ENCODE measurements at regions not wholly inside any gene's neighbourhood (a gene's known extent, or its start where the extent isn't known, plus 50 kb on each side); places are given as distances from the start of the nearest gene placed in this dataset.

DNA sequence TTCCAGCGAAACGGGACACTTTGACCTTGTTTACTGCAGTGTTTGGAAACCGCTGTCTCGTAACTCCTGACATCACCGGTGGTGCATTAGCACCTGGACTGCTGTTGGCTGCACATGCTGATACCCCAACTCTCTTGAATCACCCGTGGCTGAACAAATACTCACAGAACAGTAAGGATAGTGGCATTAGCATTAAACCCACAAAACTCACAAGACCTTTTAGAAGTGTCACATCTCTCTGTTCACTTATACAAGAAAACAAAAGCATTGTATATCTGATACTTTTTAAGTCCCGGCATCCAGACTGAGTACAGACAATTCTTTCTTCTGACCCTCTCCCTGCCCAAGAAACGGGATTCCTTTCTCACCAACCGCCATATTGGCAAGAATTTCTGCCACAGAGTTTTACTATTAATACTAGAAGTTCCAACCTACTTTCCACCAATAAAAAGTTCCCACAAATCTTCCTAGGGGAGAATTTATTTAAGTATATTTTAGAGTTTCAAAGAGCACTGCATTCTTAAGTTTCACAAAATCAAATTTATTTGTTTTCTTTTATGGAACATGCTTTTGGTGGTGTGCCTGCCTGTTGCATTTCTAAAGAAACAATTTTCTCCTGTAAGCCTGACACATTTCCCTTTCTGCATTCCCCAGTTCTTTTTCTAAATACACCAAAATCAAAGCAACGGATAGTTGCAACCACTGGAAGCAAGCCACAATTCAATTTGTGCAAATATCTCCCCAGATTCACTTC is 208.4 kb upstream of the KLF14 start:
- H3K4me1 ChIP-seq (ENCODE audit: control insufficient read depth, insufficient read depth, low read length): peaks cover 5% of the 10 kb centered on the region
- no peak overlapping the region for H3K4me3 ChIP-seq (ENCODE audit: low read depth, low read length)
- H3K27me3 ChIP-seq (ENCODE audit: control insufficient read depth, insufficient read depth, low read length): no peaks in the 10 kb centered on the region
- no peaks in the 10 kb centered on the region for H3K36me3 ChIP-seq (ENCODE audit: control insufficient read depth, insufficient read depth, low read length)
- no peaks in the 10 kb centered on the region for H3K9me3 ChIP-seq (ENCODE audit: control insufficient read depth, insufficient read depth, low read length)
- H3K9ac ChIP-seq (ENCODE audit: low read depth, low read length): no peak overlapping the region

DNA sequence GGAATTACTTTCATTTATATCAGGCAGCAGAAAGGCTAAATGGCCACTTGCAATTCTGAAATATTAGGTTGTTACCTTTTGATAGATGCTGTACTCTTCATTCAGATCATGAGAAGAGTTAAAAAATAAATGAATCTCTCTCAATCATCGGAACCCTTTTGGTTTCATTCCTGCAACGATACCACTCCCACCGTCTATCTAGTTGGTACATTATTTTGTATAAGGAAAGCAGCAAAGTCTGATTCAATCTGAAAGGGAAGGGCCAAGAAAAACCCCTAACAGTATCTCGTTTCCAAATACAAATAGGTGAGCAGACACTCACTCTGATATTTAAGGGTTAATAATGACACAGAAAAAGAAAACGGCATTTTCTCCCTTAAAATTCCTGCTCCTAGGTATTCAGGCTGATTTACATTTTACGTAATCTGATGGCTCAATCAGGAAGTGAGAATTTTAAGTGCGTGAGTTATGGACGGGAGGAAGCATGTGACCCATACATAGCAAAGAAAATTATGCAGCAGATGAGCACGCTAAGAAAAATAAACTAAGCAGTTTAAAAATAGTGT is 209.4 kb upstream of the KLF14 start:
- Histone ChIP-seq H3K9me3 (ENCODE audit: control insufficient read depth, insufficient read depth, low read length) (no peaks in the 10 kb centered on the region), H3K4me3 (ENCODE audit: low read depth, low read length) (no peak overlapping the region), H3K36me3 (ENCODE audit: control insufficient read depth, insufficient read depth, low read length) (no peaks in the 10 kb centered on the region), H3K4me1 (ENCODE audit: control insufficient read depth, insufficient read depth, low read length) (peaks cover 5% of the 10 kb centered on the region), H3K27me3 (ENCODE audit: control insufficient read depth, insufficient read depth, low read length) (no peaks in the 10 kb centered on the region), H3K9ac (ENCODE audit: low read depth, low read length) (no peak overlapping the region)

DNA sequence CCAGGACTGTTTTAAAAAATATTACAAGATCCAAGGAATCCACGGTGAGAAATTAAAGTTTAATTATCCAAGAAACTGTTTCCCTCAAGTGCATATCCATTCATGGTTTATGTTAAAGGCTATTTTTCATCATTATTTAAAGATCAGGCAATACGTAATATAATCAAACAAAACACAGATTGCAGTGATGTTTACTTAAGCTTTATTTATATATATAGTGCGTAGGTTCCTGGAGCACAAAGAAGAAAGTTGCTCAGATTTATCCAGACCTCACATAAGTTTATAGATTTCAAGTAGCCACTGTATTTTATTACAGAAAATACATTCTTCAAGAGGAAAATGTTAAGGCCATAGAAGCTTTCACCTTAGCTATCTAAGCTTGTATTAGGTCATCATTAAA is 210.0 kb upstream of the KLF14 start:
- Histone ChIP-seq H3K4me1 (ENCODE audit: control insufficient read depth, insufficient read depth, low read length) (peaks cover 5% of the 10 kb centered on the region), H3K4me3 (ENCODE audit: low read depth, low read length) (no peak overlapping the region), H3K9ac (ENCODE audit: low read depth, low read length) (no peak overlapping the region), H3K27me3 (ENCODE audit: control insufficient read depth, insufficient read depth, low read length) (no peaks in the 10 kb centered on the region), H3K9me3 (ENCODE audit: control insufficient read depth, insufficient read depth, low read length) (no peaks in the 10 kb centered on the region), H3K36me3 (ENCODE audit: control insufficient read depth, insufficient read depth, low read length) (no peaks in the 10 kb centered on the region)

DNA sequence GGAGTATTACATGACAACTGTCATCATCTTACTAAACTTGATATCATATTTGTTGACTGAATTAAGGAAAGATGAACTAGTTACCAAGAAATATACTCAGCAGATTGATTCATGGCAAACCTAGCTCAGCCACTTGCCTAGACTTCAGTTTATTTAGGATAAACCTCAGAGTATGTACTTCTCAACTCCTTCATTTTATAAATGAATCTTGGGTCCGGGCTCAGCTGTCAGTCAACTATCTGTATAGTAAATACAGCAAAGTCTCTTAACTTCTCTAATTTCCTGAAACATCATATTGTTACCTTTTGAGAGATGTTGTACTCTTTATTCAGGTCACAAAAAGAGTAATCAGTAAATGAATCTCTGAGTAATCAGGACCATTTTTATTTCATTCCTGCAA is 211.0 kb upstream of the KLF14 start:
- Histone ChIP-seq H3K4me1 (ENCODE audit: control insufficient read depth, insufficient read depth, low read length) (peaks cover 5% of the 10 kb centered on the region), H3K36me3 (ENCODE audit: control insufficient read depth, insufficient read depth, low read length) (no peaks in the 10 kb centered on the region), H3K9me3 (ENCODE audit: control insufficient read depth, insufficient read depth, low read length) (no peaks in the 10 kb centered on the region), H3K27me3 (ENCODE audit: control insufficient read depth, insufficient read depth, low read length) (no peaks in the 10 kb centered on the region), H3K4me3 (ENCODE audit: low read depth, low read length) (no peak overlapping the region), H3K9ac (ENCODE audit: low read depth, low read length) (no peak overlapping the region)

DNA sequence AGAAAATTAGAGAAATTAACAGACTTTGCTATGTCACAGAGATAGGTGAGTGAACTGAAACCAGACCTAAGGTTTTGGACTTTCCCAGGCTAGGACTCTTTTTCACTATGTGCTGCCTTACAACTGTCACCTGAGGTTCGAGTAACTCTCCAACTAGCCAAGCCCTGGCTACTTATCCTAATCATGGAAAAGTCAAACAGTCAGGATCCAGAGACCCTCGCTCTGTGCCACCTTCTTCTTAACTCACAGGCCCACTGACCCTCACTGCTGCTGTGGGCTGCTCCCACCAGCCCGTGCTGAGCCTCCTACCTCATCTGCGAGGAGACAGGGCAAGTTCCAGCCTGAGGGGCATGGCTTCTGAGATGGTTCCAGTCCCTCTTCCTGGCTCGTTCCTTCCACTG is 211.4 kb upstream of the KLF14 start:
- H3K36me3 ChIP-seq (ENCODE audit: control insufficient read depth, insufficient read depth, low read length): no peaks in the 10 kb centered on the region
- peaks cover 4% of the 10 kb centered on the region for H3K4me1 ChIP-seq (ENCODE audit: control insufficient read depth, insufficient read depth, low read length)
- no peak overlapping the region for H3K4me3 ChIP-seq (ENCODE audit: low read depth, low read length)
- no peaks in the 10 kb centered on the region for H3K27me3 ChIP-seq (ENCODE audit: control insufficient read depth, insufficient read depth, low read length)
- no peak overlapping the region for H3K9ac ChIP-seq (ENCODE audit: low read depth, low read length)
- no peaks in the 10 kb centered on the region for H3K9me3 ChIP-seq (ENCODE audit: control insufficient read depth, insufficient read depth, low read length)

DNA sequence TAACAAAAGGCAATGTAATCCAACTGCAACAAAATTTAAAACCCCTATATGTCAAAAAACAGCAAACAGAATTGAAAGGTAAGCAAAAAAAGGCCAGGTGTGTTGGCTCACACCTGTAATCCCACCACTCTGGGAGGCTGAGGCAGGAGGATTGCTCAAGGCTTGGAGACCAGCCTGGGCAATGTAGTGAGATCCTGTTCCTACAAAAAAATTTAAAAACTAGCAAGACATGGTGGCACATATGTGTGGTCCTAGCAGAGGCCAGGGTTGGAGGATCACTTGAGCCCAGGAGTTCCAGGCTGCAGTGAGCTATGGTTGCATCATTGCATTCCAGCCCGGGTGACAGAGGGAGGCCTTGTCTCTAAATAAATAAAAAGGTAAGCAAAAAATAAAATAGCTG is 212.1 kb upstream of the KLF14 start:
- Histone ChIP-seq H3K36me3 (ENCODE audit: control insufficient read depth, insufficient read depth, low read length) (no peaks in the 10 kb centered on the region), H3K4me1 (ENCODE audit: control insufficient read depth, insufficient read depth, low read length) (no peaks in the 10 kb centered on the region), H3K9me3 (ENCODE audit: control insufficient read depth, insufficient read depth, low read length) (no peaks in the 10 kb centered on the region), H3K9ac (ENCODE audit: low read depth, low read length) (no peak overlapping the region), H3K27me3 (ENCODE audit: control insufficient read depth, insufficient read depth, low read length) (no peaks in the 10 kb centered on the region), H3K4me3 (ENCODE audit: low read depth, low read length) (no peak overlapping the region)

DNA sequence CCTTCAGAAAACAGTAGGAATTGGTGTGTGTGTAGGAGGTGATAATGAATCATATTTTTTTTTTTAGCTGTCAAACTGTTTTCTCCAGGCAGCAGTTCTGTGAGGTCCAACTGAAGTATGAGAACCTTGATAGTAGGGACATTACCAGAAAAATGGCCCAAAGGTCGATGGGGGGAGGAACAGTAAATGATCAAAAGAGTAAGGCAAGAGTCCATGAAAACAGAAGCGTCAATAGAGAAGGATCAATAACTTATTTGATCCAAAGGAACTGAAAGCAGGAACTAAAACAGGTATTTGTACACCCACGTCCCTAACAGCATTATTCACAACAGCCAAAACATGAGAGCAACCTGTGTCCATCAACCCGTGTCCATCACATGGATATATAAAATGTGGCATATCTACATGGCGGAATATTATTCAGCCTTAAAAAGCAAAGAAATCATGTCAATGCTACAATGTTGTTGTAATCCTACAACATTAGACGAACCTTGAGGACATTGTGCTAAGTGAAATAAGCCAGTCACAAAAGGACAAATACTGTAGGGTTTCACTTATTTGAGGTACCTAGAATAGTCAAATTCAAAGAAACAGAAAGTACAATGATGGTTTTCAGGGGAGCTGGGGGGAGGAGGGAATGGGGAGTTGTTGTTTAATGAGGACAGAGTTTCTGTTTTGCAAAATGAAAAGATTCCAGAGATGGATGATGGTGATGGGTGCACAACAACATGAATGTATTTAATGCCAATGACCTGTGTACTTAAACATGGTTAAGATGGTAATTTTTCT is 214.0 kb upstream of the KLF14 start:
- H3K4me1 ChIP-seq (ENCODE audit: control insufficient read depth, insufficient read depth, low read length): peaks cover 7% of the 10 kb centered on the region
- H3K27me3 ChIP-seq (ENCODE audit: control insufficient read depth, insufficient read depth, low read length): no peaks in the 10 kb centered on the region
- H3K36me3 ChIP-seq (ENCODE audit: control insufficient read depth, insufficient read depth, low read length): no peaks in the 10 kb centered on the region
- no peak overlapping the region for H3K4me3 ChIP-seq (ENCODE audit: low read depth, low read length)
- no peak overlapping the region for H3K9ac ChIP-seq (ENCODE audit: low read depth, low read length)
- no peaks in the 10 kb centered on the region for H3K9me3 ChIP-seq (ENCODE audit: control insufficient read depth, insufficient read depth, low read length)

DNA sequence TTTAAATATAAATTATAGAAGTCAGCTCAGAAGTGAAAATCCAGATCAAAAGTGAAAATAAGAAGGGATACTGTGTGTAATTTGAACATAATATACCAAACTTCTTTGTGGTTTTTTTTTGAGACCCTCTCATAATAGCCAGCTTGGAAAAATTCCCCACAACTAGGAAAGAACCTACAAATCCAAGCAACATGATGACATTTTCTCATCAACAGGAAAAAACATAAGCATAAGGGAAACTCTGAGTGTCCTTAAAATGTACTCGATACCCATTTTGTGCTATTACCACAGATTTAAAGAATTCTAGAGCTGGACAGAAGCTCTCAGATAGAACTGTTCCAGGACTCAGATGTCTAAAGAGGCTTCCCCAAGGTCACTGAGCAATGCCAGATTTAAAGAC is 214.8 kb upstream of the KLF14 start:
- H3K36me3 ChIP-seq (ENCODE audit: control insufficient read depth, insufficient read depth, low read length): no peaks in the 10 kb centered on the region
- no peaks in the 10 kb centered on the region for H3K27me3 ChIP-seq (ENCODE audit: control insufficient read depth, insufficient read depth, low read length)
- H3K9ac ChIP-seq (ENCODE audit: low read depth, low read length): no peak overlapping the region
- peaks cover 7% of the 10 kb centered on the region for H3K4me1 ChIP-seq (ENCODE audit: control insufficient read depth, insufficient read depth, low read length)
- H3K9me3 ChIP-seq (ENCODE audit: control insufficient read depth, insufficient read depth, low read length): no peaks in the 10 kb centered on the region
- H3K4me3 ChIP-seq (ENCODE audit: low read depth, low read length): no peak overlapping the region

DNA sequence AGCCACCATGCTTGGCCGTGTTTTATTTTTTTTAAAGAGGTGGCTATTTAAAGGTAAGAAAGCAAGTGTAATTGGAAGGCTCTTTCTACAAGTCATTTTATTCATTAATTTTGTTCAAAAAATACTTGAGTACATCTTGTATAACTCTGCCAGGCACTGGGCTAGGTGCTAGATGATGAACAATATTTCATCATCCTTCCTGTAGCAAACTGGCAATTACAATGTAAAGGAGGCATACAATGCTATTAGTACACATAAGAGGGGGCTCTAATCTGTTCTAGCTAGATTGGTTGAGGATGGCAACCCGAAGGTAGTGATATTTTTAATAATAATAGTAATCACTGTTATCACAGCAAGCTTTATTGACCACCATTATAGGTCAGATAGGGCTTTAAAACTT is 215.5 kb upstream of the KLF14 start:
- H3K27me3 ChIP-seq (ENCODE audit: control insufficient read depth, insufficient read depth, low read length): no peaks in the 10 kb centered on the region
- no peaks in the 10 kb centered on the region for H3K9me3 ChIP-seq (ENCODE audit: control insufficient read depth, insufficient read depth, low read length)
- H3K9ac ChIP-seq (ENCODE audit: low read depth, low read length): no peak overlapping the region
- peaks cover 7% of the 10 kb centered on the region for H3K4me1 ChIP-seq (ENCODE audit: control insufficient read depth, insufficient read depth, low read length)
- H3K36me3 ChIP-seq (ENCODE audit: control insufficient read depth, insufficient read depth, low read length): no peaks in the 10 kb centered on the region
- no peak overlapping the region for H3K4me3 ChIP-seq (ENCODE audit: low read depth, low read length)

DNA sequence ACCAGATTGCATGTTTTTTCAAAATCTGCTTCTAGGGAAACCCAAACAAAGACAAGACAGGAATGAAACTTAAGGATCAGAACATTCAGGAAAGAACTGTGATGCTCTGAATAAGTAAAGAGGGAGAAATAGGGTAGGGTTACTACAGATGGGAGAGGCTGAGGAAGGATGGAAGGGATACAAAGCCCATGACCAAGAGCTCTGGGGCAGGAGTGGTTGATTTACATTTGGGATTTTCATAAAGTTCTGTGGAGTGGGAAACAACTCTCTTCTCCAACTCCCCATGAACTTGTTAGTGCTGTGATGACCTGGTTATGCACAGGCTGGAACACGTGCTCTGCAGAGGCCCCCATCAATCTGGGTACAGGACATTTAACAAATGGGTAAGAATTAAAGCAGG is 216.0 kb upstream of the KLF14 start:
- no peak overlapping the region for H3K4me3 ChIP-seq (ENCODE audit: low read depth, low read length)
- no peaks in the 10 kb centered on the region for H3K36me3 ChIP-seq (ENCODE audit: control insufficient read depth, insufficient read depth, low read length)

DNA sequence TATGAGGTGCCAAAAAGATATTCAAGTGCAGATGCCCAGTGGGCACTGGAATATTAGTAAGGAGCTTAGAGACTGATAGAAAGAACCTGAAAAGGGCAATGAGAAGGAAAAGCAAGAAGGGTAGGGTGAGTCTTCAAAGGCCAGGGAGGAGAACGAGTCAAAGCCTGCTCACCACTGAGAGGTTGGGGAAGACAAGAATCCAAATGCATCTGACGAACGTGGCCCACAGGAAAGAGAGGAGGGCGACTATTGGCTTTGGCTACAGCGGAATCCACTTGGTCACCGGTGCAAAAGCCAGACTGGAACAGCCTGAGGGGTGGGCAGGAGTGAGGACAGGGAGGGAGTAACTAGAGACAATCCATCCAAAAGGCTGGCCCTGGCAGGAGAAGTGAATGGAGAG is 216.7 kb upstream of the KLF14 start:
- Histone ChIP-seq H3K36me3 (ENCODE audit: control insufficient read depth, insufficient read depth, low read length) (no peaks in the 10 kb centered on the region), H3K9me3 (ENCODE audit: control insufficient read depth, insufficient read depth, low read length) (no peaks in the 10 kb centered on the region), H3K4me3 (ENCODE audit: low read depth, low read length) (no peak overlapping the region), H3K9ac (ENCODE audit: low read depth, low read length) (no peak overlapping the region), H3K4me1 (ENCODE audit: control insufficient read depth, insufficient read depth, low read length) (peaks cover 7% of the 10 kb centered on the region), H3K27me3 (ENCODE audit: control insufficient read depth, insufficient read depth, low read length) (no peaks in the 10 kb centered on the region)

More for the DNA sequence above, 216.0 kb upstream of the KLF14 start:
- H3K9me3 ChIP-seq (ENCODE audit: control insufficient read depth, insufficient read depth, low read length): no peaks in the 10 kb centered on the region
- peaks cover 7% of the 10 kb centered on the region for H3K4me1 ChIP-seq (ENCODE audit: control insufficient read depth, insufficient read depth, low read length)
- H3K9ac ChIP-seq (ENCODE audit: low read depth, low read length): no peak overlapping the region
- no peaks in the 10 kb centered on the region for H3K27me3 ChIP-seq (ENCODE audit: control insufficient read depth, insufficient read depth, low read length)

Data from iPS-15b (cell line).